LNCAP (cell line): ENCODE measurements at regions not wholly inside any gene's neighbourhood (a gene's known extent, or its start where the extent isn't known, plus 50 kb on each side); places are given as distances from the start of the nearest gene placed in this dataset.

Experiments
- CTCF ChIP-seq: fragments of 450-650 bp; IDR thresholded peaks from 2 replicates; pipeline ENCODE4 v1.5.1; 2017; ENCODE audit warnings: mild to moderate bottlenecking

- no peak for TF ChIP-seq CTCF
These were observed 69.6 kb upstream of the TIAM1 start for GRCh38 chr21:31413698-31414097.

GRCh38 chr21:31410499-31411131, 66.6 kb upstream of the TIAM1 start:
- TF ChIP-seq CTCF = no peak

GRCh38 chr21:31409831-31410487, 65.9 kb upstream of the TIAM1 start:
- no peak for TF ChIP-seq CTCF

GRCh38 chr21:31408301-31409088, 64.4 kb upstream of the TIAM1 start:
- no peak for TF ChIP-seq CTCF

GRCh38 chr21:31406510-31406909, 62.4 kb upstream of the TIAM1 start:
- no peak for TF ChIP-seq CTCF

- TF ChIP-seq CTCF = no peak
These were observed 61.5 kb upstream of the TIAM1 start for GRCh38 chr21:31405604-31406003.

- no peak for TF ChIP-seq CTCF
These were observed 59.7 kb upstream of the TIAM1 start for GRCh38 chr21:31403596-31404333.
